Left lung (tissue), 4 donors: ENCODE measurements at regions not wholly inside any gene's neighbourhood (a gene's known extent, or its start where the extent isn't known, plus 50 kb on each side); places are given as distances from the start of the nearest gene placed in this dataset.

Source experiments
- ATAC-seq: fragments of 200-7000 bp; cut with Tn5 transposase; one replicate; pipeline ENCODE4 v1.9.1; 2020; ENCODE audit warnings: moderate library complexity
- DNase-seq, 4 donors: peaks; one replicate each; pipeline ENCODE4 v3.0.0-alpha.2; 2013 to 2020
- H3K27ac ChIP-seq, 2 donors: fragments of 200-600 bp; sonication (generic) in 1 of 2; one replicate each; pipeline versions ENCODE4 v1.5.0 to v1.8.0; 2020 to 2021
- H3K27me3 ChIP-seq, 2 donors: fragments of 200-600 bp; sonication (generic) in 1 of 2; one replicate each; pipeline versions ENCODE4 v1.5.0 to v1.8.0; 2020 to 2021
- H3K36me3 ChIP-seq, 2 donors: fragments of 200-600 bp; sonication (generic) in 1 of 2; one replicate each; pipeline versions ENCODE4 v1.5.0 to v1.8.0; 2020 to 2021
- H3K4me1 ChIP-seq, 2 donors: fragments of 200-600 bp; one replicate each; pipeline ENCODE4 v1.8.0; 2021
- H3K4me3 ChIP-seq, 2 donors: fragments of 200-600 bp; sonication (generic) in 1 of 2; one replicate each; pipeline versions ENCODE4 v1.5.0 to v1.8.0; 2020 to 2021; ENCODE audit warnings: mild to moderate bottlenecking in 1 of 2
- H3K9me3 ChIP-seq, 2 donors: fragments of 200-600 bp; sonication (generic) in 1 of 2; one replicate each; pipeline versions ENCODE4 v1.5.0 to v1.8.0; 2020 to 2021
- intact Hi-C, 2 donors: fragments of 100-400 bp; cut with DNase I; formaldehyde crosslinking; loops; one replicate each; pipeline versions ENCODE4 v1.11.2 to v1.14.2; 2022
- TF ChIP-seq, protein P1 (sequence below), 2 donors: fragments of 200-600 bp; sonication (generic) in 1 of 2; IDR thresholded peaks; one replicate each; pipeline versions ENCODE4 v1.5.0 to v1.8.0; 2021; ENCODE audit warnings: antibody characterized with exemption in 2 of 2
- donor health status: DM: no; HTN: yes; CAD: no.
- donor health status: DM: no; HTN: no; CAD: no.

DNA sequence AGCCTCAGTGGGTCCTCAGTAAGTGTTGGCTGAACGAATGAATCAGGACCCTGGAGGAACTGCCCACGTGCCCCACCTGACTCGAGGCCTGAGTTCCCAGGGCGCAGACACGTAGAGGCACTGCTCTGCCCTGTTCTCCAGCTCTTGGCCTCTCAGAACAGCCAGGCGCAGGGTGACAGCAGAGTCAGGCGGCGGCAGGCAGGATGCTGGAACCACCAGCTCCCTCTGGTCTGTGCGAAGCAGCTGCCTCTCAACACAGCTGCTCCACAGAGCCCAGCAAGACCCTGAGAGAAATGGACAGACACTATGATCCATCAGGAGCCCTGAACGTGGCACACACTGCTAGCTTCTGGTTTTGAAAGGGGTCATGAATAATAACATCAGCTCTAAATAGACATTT lies 53.1 kb upstream of the BCO1 start:
- intact Hi-C loops = no loop called here
- no peak for ATAC-seq

DNA sequence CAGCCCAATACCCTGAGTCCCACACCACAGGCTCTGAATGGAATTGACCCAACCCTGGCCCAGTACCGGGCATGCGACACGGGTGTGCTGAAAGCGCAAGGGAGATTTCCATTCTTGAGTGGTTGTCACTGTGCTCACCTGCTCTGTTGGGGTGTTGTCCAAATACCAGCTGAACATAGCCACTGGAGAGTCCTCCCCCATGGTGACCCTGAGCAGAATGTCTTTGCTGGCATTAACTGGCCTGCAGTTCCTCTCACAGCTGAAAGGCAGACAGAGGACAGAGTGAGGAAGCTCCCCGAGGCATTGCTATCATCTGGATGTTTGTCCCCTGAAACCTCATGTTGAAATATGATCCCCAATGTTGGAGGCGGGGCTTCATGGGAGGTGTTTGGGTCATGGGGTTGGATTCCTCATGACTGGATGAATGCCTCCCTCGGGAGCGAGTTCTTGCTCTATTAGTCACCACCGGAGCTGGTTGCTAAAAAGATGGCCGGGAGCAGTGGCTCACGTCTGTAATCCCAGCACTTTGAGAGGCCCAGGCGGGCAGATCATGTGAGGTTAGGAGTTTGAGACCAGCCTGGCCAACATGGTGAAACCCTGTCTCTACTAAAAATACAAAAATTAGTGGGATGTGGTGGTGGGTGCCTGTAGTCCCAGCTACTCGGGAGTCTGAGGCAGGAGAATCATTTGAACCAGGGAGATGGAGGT lies 57.3 kb upstream of the BCO1 start:
- intact Hi-C loops = no loop called here
- H3K4me1 ChIP-seq = peaks cover 0 to 3% of the 10 kb centered on the region in 2 donors
- DNase-seq = peak in 3 of 4 donors; percentile 24 to 76 (median 64)
- no peaks in the 10 kb centered on the region for H3K27me3 ChIP-seq
- H3K4me3 ChIP-seq = no peak overlapping the region
- no peaks in the 10 kb centered on the region for H3K9me3 ChIP-seq
- TF ChIP-seq, protein P1, sequence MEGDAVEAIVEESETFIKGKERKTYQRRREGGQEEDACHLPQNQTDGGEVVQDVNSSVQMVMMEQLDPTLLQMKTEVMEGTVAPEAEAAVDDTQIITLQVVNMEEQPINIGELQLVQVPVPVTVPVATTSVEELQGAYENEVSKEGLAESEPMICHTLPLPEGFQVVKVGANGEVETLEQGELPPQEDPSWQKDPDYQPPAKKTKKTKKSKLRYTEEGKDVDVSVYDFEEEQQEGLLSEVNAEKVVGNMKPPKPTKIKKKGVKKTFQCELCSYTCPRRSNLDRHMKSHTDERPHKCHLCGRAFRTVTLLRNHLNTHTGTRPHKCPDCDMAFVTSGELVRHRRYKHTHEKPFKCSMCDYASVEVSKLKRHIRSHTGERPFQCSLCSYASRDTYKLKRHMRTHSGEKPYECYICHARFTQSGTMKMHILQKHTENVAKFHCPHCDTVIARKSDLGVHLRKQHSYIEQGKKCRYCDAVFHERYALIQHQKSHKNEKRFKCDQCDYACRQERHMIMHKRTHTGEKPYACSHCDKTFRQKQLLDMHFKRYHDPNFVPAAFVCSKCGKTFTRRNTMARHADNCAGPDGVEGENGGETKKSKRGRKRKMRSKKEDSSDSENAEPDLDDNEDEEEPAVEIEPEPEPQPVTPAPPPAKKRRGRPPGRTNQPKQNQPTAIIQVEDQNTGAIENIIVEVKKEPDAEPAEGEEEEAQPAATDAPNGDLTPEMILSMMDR (IDR thresholded peaks at IDR 0.05) = no peak
- no peaks in the 10 kb centered on the region for H3K36me3 ChIP-seq
- ATAC-seq = peak; percentile 94
- peak overlapping the region; percentile 37 to 53 for H3K27ac ChIP-seq

More for the DNA sequence above, 53.1 kb upstream of the BCO1 start:
- TF ChIP-seq, protein P1 (IDR thresholded peaks at IDR 0.05) = no peak
- H3K27ac ChIP-seq = no peak overlapping the region
- H3K4me3 ChIP-seq = no peak overlapping the region
- no peaks in the 10 kb centered on the region for H3K9me3 ChIP-seq
- H3K36me3 ChIP-seq = no peaks in the 10 kb centered on the region
- no peaks in the 10 kb centered on the region for H3K27me3 ChIP-seq
- H3K4me1 ChIP-seq = peaks cover 0 to 6% of the 10 kb centered on the region in 2 donors
- peak in 1 of 4 donors; percentile 37 for DNase-seq

DNA sequence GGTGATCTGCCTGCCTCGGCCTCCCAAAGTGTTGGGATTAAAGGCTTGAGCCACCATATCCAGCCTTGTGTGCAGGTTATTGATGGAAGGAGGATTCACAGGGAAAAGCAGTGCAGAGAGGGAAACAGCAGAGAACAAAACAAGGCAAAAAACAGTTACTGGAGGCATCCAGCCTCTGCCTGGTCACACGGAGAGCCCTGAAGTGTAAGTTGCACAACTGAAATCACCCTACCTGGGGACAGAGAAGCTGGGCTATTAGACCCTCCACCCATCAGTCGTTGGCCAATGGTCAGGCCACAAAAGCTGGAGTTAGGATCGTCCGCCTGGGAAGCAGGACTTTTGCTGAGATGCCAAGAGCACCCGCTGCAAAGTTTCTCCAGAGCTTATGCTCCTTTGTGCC lies 57.9 kb upstream of the BCO1 start:
- peaks cover 0 to 3% of the 10 kb centered on the region in 2 donors for H3K4me1 ChIP-seq
- TF ChIP-seq, protein P1 (IDR thresholded peaks at IDR 0.05) = no peak
- no peaks in the 10 kb centered on the region for H3K9me3 ChIP-seq
- no peaks in the 10 kb centered on the region for H3K27me3 ChIP-seq
- no peak overlapping the region for H3K4me3 ChIP-seq
- H3K36me3 ChIP-seq = no peaks in the 10 kb centered on the region
- peak; percentile 4 for ATAC-seq
- intact Hi-C loops = no loop called here
- no peak for DNase-seq
- H3K27ac ChIP-seq = peak overlapping the region; percentile 37 to 53

DNA sequence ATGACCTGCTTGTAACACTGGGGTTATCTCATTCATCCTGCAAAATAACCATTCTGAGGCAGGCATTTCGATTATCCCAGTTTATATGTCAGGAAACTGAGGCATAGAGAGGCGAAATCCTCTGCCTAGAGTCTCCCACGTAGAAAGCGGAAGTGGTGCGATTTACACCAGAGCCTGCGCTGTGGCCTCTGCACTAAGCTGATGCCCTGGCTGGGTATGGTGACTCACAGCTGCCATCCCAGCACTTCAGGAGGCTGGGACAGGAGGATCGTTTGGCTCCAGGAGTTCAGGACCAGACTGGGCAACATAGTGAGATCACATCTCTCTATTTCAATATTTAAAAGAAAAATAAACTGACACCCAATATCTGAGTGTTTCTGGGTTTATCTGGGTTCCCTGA lies 59.3 kb upstream of the BCO1 start:
- Histone ChIP-seq H3K4me3 (no peak overlapping the region), H3K9me3 (no peaks in the 10 kb centered on the region), H3K27me3 (no peaks in the 10 kb centered on the region), H3K4me1 (peaks cover 0 to 3% of the 10 kb centered on the region in 2 donors), H3K36me3 (no peaks in the 10 kb centered on the region), H3K27ac (no peak overlapping the region)
- intact Hi-C loops = no loop called here
- DNase-seq = no peak
- ATAC-seq = no peak
- TF ChIP-seq, protein P1 (IDR thresholded peaks at IDR 0.05) = no peak

DNA sequence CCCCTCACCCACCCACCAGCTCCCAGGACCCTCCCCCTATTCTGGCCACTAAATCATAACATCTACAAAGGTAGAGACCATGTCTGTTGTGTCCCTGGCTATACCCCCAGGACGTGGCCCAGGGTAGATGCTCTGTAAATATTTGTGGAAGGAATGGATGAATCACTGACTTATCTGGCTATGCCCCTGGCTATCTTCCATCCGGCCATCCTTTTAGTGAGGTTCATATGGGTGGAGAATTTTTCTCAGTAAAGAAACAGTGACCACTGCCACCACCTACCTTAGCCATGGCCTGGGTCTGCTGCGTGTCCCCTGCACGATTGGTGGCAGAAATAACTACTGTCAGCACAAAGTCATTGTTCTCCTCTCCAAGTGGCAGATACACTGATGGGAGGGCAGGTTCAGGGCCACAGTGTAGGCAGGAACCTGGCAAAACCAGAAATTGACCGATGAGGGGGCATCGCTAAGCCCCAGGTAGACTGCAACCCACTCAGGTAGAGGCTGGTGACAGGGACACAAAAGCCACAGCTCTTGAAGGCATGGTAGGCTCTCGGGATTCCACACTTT lies 63.1 kb upstream of the BCO1 start:
- DNase-seq (no peak), ATAC-seq (no peak)
- Histone ChIP-seq H3K9me3 (no peaks in the 10 kb centered on the region), H3K27me3 (no peaks in the 10 kb centered on the region), H3K4me1 (no peaks in the 10 kb centered on the region), H3K36me3 (no peaks in the 10 kb centered on the region), H3K27ac (no peak overlapping the region), H3K4me3 (no peak overlapping the region)
- intact Hi-C loops = no loop called here
- TF ChIP-seq, protein P1 (IDR thresholded peaks at IDR 0.05) = no peak
